HG02840 (cell line): ENCODE measurements at regions not wholly inside any gene's neighbourhood (a gene's known extent, or its start where the extent isn't known, plus 50 kb on each side); places are given as distances from the start of the nearest gene placed in this dataset.

Source experiments
- ATAC-seq: cut with Tn5 transposase; IDR thresholded peaks from one replicate; pipeline ENCODE4 v1.9.1; 2021; ENCODE audit warnings: mild to moderate bottlenecking, moderate library complexity, moderate number of reproducible peaks; ENCODE audit not compliant: unreplicated experiment, low FRiP score

GRCh38 chr15:96767703-96768434 lies 437.4 kb downstream of the NR2F2 start:
- ATAC-seq: no peak

- ATAC-seq: no peak
Observed at GRCh38 chr15:96768435-96768789, 437.9 kb downstream of the NR2F2 start.

GRCh38 chr15:96771035-96771434 lies 440.5 kb downstream of the NR2F2 start:
- ATAC-seq: no peak

- ATAC-seq: no peak
Observed at GRCh38 chr15:96774216-96774615, 443.7 kb downstream of the NR2F2 start.

- no peak for ATAC-seq
Observed at GRCh38 chr15:96783746-96784145, 453.2 kb downstream of the NR2F2 start.

GRCh38 chr15:96790004-96790403 lies 459.5 kb downstream of the NR2F2 start:
- ATAC-seq: no peak

GRCh38 chr15:96792216-96792615 lies 461.7 kb downstream of the NR2F2 start:
- ATAC-seq: no peak

GRCh38 chr15:96796841-96797240 lies 466.3 kb downstream of the NR2F2 start:
- no peak for ATAC-seq

GRCh38 chr15:96801576-96802150 lies 471.2 kb downstream of the NR2F2 start:
- ATAC-seq: no peak

GRCh38 chr15:96802611-96803255 lies 472.2 kb downstream of the NR2F2 start:
- ATAC-seq: no peak

- no peak for ATAC-seq
Observed at GRCh38 chr15:96804754-96805153, 474.3 kb downstream of the NR2F2 start.

- ATAC-seq: no peak
Observed at GRCh38 chr15:96807361-96807760, 476.9 kb downstream of the NR2F2 start.

- ATAC-seq: no peak
Observed at GRCh38 chr15:96817900-96818299, 487.4 kb downstream of the NR2F2 start.

GRCh38 chr15:96818861-96819260 lies 488.4 kb downstream of the NR2F2 start:
- ATAC-seq: no peak

GRCh38 chr15:96827981-96828380 lies 497.5 kb downstream of the NR2F2 start:
- ATAC-seq: no peak

- no peak for ATAC-seq
Observed at GRCh38 chr15:96837241-96837970, 506.9 kb downstream of the NR2F2 start.

GRCh38 chr15:96838081-96838480 lies 507.6 kb downstream of the NR2F2 start:
- ATAC-seq: no peak

- ATAC-seq: no peak
Observed at GRCh38 chr15:96849271-96849900, 518.9 kb downstream of the NR2F2 start.

- ATAC-seq: no peak
Observed at GRCh38 chr15:96851613-96852012, 521.1 kb downstream of the NR2F2 start.

- ATAC-seq: no peak
Observed at GRCh38 chr15:96858694-96859093, 528.2 kb downstream of the NR2F2 start.

GRCh38 chr15:96860741-96861140 lies 530.2 kb downstream of the NR2F2 start:
- no peak for ATAC-seq
